Endodermal cell (in vitro differentiated cells): ENCODE measurements at regions not wholly inside any gene's neighbourhood (a gene's known extent, or its start where the extent isn't known, plus 50 kb on each side); places are given as distances from the start of the nearest gene placed in this dataset.

Experiments
- DNase-seq: peaks from one replicate; pipeline ENCODE4 v3.0.0-alpha.2; 2017
- H3K27ac ChIP-seq: 2 replicates; pipeline ENCODE4 v1.5.1; 2013; ENCODE audit warnings: mild to moderate bottlenecking, low read depth, low read length, moderate library complexity
- H3K27me3 ChIP-seq: 2 replicates; pipeline ENCODE4 v1.6.1; 2013; ENCODE audit warnings: mild to moderate bottlenecking, low read length, moderate library complexity; ENCODE audit not compliant: insufficient read depth, control insufficient read depth, poor library complexity, severe bottlenecking
- H3K36me3 ChIP-seq: 2 replicates; pipeline ENCODE4 v1.7.0; 2013; ENCODE audit warnings: mild to moderate bottlenecking, low read length, moderate library complexity; ENCODE audit not compliant: control insufficient read depth, insufficient read depth
- H3K4me1 ChIP-seq: one replicate; pipeline ENCODE4 v1.7.0; 2013; ENCODE audit warnings: low read length; ENCODE audit not compliant: control insufficient read depth, insufficient read depth
- H3K4me3 ChIP-seq: 2 replicates; pipeline ENCODE4 v1.5.1; 2013; ENCODE audit warnings: mild to moderate bottlenecking, low read length, moderate library complexity
- H3K9ac ChIP-seq: 2 replicates; pipeline ENCODE4 v1.6.1; 2013; ENCODE audit warnings: mild to moderate bottlenecking, low read length, moderate library complexity; ENCODE audit not compliant: poor library complexity, severe bottlenecking; ENCODE audit errors: extremely low read depth
- H3K9me3 ChIP-seq: 2 replicates; pipeline ENCODE4 v1.6.1; 2013; ENCODE audit warnings: mild to moderate bottlenecking, low read length, moderate library complexity; ENCODE audit not compliant: control insufficient read depth
- H3K27ac Mint-ChIP-seq: 2 replicates; pipeline ENCODE4 v1.8.0; 2020; ENCODE audit warnings: mixed read lengths
- H3K27me3 Mint-ChIP-seq: 2 replicates; pipeline ENCODE4 v1.8.0; 2021; ENCODE audit warnings: mild to moderate bottlenecking, mixed read lengths; ENCODE audit not compliant: insufficient read depth
- H3K36me3 Mint-ChIP-seq: 2 replicates; pipeline ENCODE4 v1.8.0; 2020; ENCODE audit warnings: low read depth, mixed read lengths
- H3K4me1 Mint-ChIP-seq: 2 replicates; pipeline ENCODE4 v1.8.0; 2020; ENCODE audit warnings: mixed read lengths
- H3K4me3 Mint-ChIP-seq: 2 replicates; pipeline ENCODE4 v1.8.0; 2020; ENCODE audit warnings: mild to moderate bottlenecking, moderate library complexity, mixed read lengths
- H3K9me3 Mint-ChIP-seq: 2 replicates; pipeline ENCODE4 v1.8.0; 2020; ENCODE audit warnings: mild to moderate bottlenecking, mixed read lengths
- CTCF ChIP-seq: fragments of 200-600 bp; sonication (generic); conservative IDR thresholded peaks from 2 replicates; pipeline ENCODE4 v1.5.0; 2021; ENCODE audit warnings: antibody characterized with exemption, mild to moderate bottlenecking
- WGBS, 2 experiments: methylation state at CpG; one replicate each; pipeline versions ENCODE4 v1.1.5 to v1.1.7; 2013; ENCODE audit warnings: missing lambda C conversion rate in 2 of 2, mixed read lengths in 1 of 2; ENCODE audit not compliant: insufficient coverage in 1 of 2, insufficient read length in 1 of 2; 5-methylcytosine and 5-hydroxymethylcytosine counted together

- no peaks in the 10 kb centered on the region for H3K36me3 Mint-ChIP-seq
- Histone ChIP-seq H3K27me3 (no peaks in the 10 kb centered on the region), H3K36me3 (no peaks in the 10 kb centered on the region), H3K4me3 (no peak overlapping the region), H3K27ac (no peak overlapping the region), H3K4me1 (no peaks in the 10 kb centered on the region), H3K9me3 (no peaks in the 10 kb centered on the region), H3K9ac (no peak overlapping the region)
- DNase-seq, result no peak
- no peaks in the 10 kb centered on the region for H3K27me3 Mint-ChIP-seq
- TF ChIP-seq CTCF, result no peak
- no peak overlapping the region for H3K27ac Mint-ChIP-seq
- H3K4me3 Mint-ChIP-seq, result no peak overlapping the region
- no peaks in the 10 kb centered on the region for H3K4me1 Mint-ChIP-seq
- 67 to 74% methylated on average over 4 of the region's 4 CpGs for WGBS, 2 experiments
- H3K9me3 Mint-ChIP-seq, result no peaks in the 10 kb centered on the region
Measured at GRCh38 chr2:48175254-48175653, 139.2 kb upstream of the FOXN2 start.

- no peak for TF ChIP-seq CTCF
- no peak for DNase-seq
- no peak overlapping the region for H3K4me3 Mint-ChIP-seq
- H3K4me3 ChIP-seq, result no peak overlapping the region
- no peak overlapping the region for H3K9ac ChIP-seq
- no peaks in the 10 kb centered on the region for H3K36me3 Mint-ChIP-seq
- no peak overlapping the region for H3K27ac Mint-ChIP-seq
- no peaks in the 10 kb centered on the region for H3K9me3 Mint-ChIP-seq
- H3K27me3 ChIP-seq, result no peaks in the 10 kb centered on the region
- no peaks in the 10 kb centered on the region for H3K4me1 Mint-ChIP-seq
- H3K4me1 ChIP-seq, result no peaks in the 10 kb centered on the region
- H3K27me3 Mint-ChIP-seq, result no peaks in the 10 kb centered on the region
- H3K36me3 ChIP-seq, result no peaks in the 10 kb centered on the region
- H3K27ac ChIP-seq, result no peak overlapping the region
- no peaks in the 10 kb centered on the region for H3K9me3 ChIP-seq
Measured at GRCh38 chr2:48175656-48176055, 138.8 kb upstream of the FOXN2 start.

GRCh38 chr2:48176876-48177275 is 137.6 kb upstream of the FOXN2 start:
- H3K9me3 ChIP-seq, result no peaks in the 10 kb centered on the region
- no peaks in the 10 kb centered on the region for H3K36me3 ChIP-seq
- H3K27me3 Mint-ChIP-seq, result no peaks in the 10 kb centered on the region
- DNase-seq, result no peak
- TF ChIP-seq CTCF, result no peak
- H3K27me3 ChIP-seq, result no peaks in the 10 kb centered on the region
- H3K27ac Mint-ChIP-seq, result no peak overlapping the region
- H3K36me3 Mint-ChIP-seq, result no peaks in the 10 kb centered on the region
- 94% methylated on average over 1 of the region's 1 CpG; no CpG with 5 or more reads in 1 of the 2 experiments for WGBS, 2 experiments
- no peak overlapping the region for H3K27ac ChIP-seq
- H3K4me1 ChIP-seq, result no peaks in the 10 kb centered on the region
- H3K9me3 Mint-ChIP-seq, result no peaks in the 10 kb centered on the region
- H3K4me3 Mint-ChIP-seq, result no peak overlapping the region
- no peak overlapping the region for H3K4me3 ChIP-seq
- no peak overlapping the region for H3K9ac ChIP-seq
- no peaks in the 10 kb centered on the region for H3K4me1 Mint-ChIP-seq
